ENCODE measurements at regions not wholly inside any gene's neighbourhood (a gene's known extent, or its start where the extent isn't known, plus 50 kb on each side); places are given as distances from the start of the nearest gene placed in this dataset.

DNA sequence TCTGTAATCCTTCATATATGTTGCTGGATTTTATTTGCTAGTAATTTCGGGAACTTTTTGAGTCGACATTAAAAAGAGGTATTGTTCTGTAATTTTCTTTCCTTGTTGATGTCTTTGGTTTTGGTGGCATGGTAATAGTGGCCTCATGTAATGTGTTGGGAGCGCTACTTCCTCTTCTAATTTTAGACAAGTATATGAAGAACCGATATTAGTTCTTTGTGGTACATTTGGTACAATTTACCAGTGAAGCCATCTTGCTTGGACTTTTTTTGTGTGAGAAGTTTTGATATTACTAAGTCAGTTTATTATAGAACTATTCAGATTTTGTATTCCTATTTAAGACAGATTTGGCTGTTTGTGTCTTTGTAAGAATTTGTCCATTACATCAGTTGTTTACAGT lies 669.2 kb upstream of the AADAT start:
- no peak overlapping the region for H3K4me3 ChIP-seq (ENCODE audit: low read depth, low read length)
- TF ChIP-seq, protein P1, sequence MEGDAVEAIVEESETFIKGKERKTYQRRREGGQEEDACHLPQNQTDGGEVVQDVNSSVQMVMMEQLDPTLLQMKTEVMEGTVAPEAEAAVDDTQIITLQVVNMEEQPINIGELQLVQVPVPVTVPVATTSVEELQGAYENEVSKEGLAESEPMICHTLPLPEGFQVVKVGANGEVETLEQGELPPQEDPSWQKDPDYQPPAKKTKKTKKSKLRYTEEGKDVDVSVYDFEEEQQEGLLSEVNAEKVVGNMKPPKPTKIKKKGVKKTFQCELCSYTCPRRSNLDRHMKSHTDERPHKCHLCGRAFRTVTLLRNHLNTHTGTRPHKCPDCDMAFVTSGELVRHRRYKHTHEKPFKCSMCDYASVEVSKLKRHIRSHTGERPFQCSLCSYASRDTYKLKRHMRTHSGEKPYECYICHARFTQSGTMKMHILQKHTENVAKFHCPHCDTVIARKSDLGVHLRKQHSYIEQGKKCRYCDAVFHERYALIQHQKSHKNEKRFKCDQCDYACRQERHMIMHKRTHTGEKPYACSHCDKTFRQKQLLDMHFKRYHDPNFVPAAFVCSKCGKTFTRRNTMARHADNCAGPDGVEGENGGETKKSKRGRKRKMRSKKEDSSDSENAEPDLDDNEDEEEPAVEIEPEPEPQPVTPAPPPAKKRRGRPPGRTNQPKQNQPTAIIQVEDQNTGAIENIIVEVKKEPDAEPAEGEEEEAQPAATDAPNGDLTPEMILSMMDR (IDR thresholded peaks at IDR 0.05; ENCODE audit: low read depth, low read length) = no peak
- in situ Hi-C loops (cut with HindIII; ENCODE audit: low sequenced_read_pairs) = no loop called here
- DNase-seq (ENCODE audit: low read depth, low spot score) = no peak

DNA sequence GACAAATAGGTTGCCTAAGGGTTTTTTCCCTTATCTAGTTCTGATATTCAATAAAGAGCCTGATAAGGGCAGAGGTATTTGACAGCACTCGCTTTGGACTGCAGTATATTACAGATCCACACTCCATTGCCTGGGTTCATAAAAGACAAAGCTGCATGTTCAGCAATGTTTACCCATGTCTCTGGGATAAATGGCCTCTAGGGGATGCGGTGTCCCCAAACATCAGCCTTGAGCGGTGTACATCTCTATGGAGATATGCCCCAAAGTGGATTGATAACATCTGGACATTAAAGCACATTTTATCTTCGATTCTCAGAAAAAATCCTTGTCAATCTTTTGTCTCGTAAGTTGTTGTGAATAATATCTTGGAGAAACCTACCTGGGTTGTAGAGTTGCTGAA lies 660.8 kb upstream of the AADAT start:
- in situ Hi-C loops (cut with HindIII; ENCODE audit: low sequenced_read_pairs) = no loop called here
- TF ChIP-seq, protein P1 (IDR thresholded peaks at IDR 0.05; ENCODE audit: low read depth, low read length) = no peak
- H3K4me3 ChIP-seq (ENCODE audit: low read depth, low read length) = no peak overlapping the region
- DNase-seq (ENCODE audit: low read depth, low spot score) = no peak

DNA sequence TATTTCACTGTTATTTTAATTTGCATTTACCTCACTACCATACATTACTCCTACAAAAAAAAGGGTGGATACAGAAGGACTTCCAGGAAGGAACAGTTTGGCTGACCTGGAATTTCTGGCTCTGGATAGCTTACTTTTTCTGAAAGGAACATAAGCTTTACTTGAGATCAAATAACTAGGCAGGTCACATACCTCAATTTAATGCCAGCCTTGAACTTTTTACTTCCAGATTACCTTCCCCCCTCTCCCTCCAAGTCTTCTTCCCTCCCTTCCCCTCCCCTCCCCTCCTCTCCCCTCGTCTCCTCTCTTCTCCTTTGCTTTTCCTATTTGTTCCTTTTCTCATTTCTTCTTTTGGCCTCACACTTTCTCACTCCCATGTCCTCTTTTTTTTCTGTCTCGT lies 659.2 kb upstream of the AADAT start:
- H3K4me3 ChIP-seq (ENCODE audit: low read depth, low read length) = no peak overlapping the region
- DNase-seq (ENCODE audit: low read depth, low spot score) = no peak
- TF ChIP-seq, protein P1 (IDR thresholded peaks at IDR 0.05; ENCODE audit: low read depth, low read length) = no peak
- in situ Hi-C loops (cut with HindIII; ENCODE audit: low sequenced_read_pairs) = no loop called here

DNA sequence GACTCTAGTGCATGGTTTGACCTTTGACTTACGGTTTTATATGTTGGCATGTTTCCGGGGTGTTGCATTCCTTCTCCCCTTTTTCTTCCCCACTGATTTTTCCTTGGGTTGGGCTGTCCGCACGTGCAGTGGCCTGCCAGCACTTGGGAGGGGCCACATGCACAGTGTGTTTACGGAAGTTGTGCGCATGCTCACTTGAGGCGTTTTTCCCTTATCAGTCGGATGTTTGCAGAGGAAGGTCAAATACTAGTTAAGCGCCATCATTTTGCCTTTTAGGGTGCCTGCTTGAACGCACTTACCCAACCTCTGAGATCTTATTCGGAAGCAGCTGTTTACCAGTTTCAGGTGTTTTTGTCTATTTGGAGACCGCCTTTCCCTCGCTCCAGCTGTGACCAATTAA lies 653.9 kb upstream of the AADAT start:
- in situ Hi-C loops (cut with HindIII; ENCODE audit: low sequenced_read_pairs) = no loop called here
- DNase-seq (ENCODE audit: low read depth, low spot score) = no peak
- no peak overlapping the region for H3K4me3 ChIP-seq (ENCODE audit: low read depth, low read length)
- TF ChIP-seq, protein P1 (IDR thresholded peaks at IDR 0.05; ENCODE audit: low read depth, low read length) = no peak

DNA sequence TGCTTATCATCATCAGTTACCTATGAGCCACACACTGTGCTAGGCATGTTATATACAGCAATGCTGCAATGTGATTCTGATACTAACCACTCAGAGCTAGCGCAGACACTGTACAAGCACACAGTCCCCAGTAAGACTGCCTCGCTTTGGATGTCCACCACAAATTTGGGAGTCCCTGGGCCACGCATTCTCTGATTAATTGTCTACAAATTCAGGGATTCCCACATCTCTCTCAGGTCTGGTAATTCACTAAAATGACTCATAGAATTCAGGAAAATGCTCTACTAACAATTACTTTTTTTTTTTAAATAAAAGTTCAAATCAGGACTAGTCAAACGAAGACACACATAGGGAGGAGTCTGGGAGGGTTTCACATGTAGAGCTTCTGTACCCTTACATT lies 652.1 kb upstream of the AADAT start:
- TF ChIP-seq, protein P1 (IDR thresholded peaks at IDR 0.05; ENCODE audit: low read depth, low read length) = no peak
- DNase-seq (ENCODE audit: low read depth, low spot score) = no peak
- in situ Hi-C loops (cut with HindIII; ENCODE audit: low sequenced_read_pairs) = no loop called here
- no peak overlapping the region for H3K4me3 ChIP-seq (ENCODE audit: low read depth, low read length)

DNA sequence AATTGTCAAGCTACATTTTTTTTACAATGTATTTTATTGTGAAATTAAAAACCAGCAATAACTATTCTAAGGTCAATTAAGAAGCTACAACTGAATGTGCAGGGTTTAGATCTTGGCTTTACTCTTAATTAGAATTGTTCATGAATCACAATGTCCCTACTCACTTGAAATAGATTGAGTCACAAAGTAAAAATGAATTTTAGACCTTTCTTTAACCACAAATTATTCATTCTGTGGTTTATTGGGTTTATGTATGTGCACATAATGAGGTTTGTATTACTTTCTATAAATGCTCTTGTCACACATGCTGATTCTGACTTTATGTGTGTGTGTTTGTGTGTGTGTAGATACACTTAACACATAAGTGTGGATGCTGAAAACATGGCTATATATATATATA lies 647.0 kb upstream of the AADAT start:
- DNase-seq (ENCODE audit: low read depth, low spot score) = peak; percentile 7
- TF ChIP-seq, protein P1 (IDR thresholded peaks at IDR 0.05; ENCODE audit: low read depth, low read length) = no peak
- no peak overlapping the region for H3K4me3 ChIP-seq (ENCODE audit: low read depth, low read length)
- in situ Hi-C loops (cut with HindIII; ENCODE audit: low sequenced_read_pairs) = no loop called here

DNA sequence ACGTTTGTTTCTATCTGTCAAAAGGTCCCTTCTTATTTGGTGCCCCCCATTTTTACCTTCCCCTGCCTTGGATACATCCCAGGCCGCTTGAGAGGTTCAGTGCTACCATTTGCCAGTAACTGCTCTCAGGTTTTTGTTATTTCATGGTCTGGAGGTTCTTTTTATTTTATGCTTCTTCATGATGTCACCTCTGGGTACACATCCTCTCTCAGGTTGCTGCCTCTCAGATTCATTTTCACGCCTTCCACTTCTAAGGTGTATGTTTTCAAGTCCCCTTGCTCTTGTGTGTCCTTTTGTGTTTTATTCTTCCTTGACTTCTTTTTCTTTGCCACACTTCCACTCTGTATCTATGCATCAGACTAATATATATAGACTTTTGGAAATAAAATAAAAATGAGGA lies 640.1 kb upstream of the AADAT start:
- no peak for DNase-seq (ENCODE audit: low read depth, low spot score)
- TF ChIP-seq, protein P1 (IDR thresholded peaks at IDR 0.05; ENCODE audit: low read depth, low read length) = no peak
- H3K4me3 ChIP-seq (ENCODE audit: low read depth, low read length) = no peak overlapping the region
- in situ Hi-C loops (cut with HindIII; ENCODE audit: low sequenced_read_pairs) = no loop called here

Measured in astrocyte of the spinal cord (primary cell).